Right lobe of liver (tissue), 6 donors: ENCODE measurements at regions not wholly inside any gene's neighbourhood (a gene's known extent, or its start where the extent isn't known, plus 50 kb on each side); places are given as distances from the start of the nearest gene placed in this dataset.

Experiments
- ATAC-seq, 4 donors: fragments of 200-7000 bp; cut with Tn5 transposase; one replicate each; pipeline ENCODE4 v1.9.1; 2020; ENCODE audit warnings: mild to moderate bottlenecking in 4 of 4, moderate library complexity in 4 of 4
- DNase-seq, 3 donors: peaks; one replicate each; pipeline ENCODE4 v3.0.0-alpha.2; 2020
- H3K27ac ChIP-seq, 3 donors: fragments of 200-600 bp; one replicate each; pipeline ENCODE4 v1.8.0; 2022
- H3K27me3 ChIP-seq, 2 donors: fragments of 200-600 bp; one replicate each; pipeline ENCODE4 v1.8.0; 2022
- H3K36me3 ChIP-seq, 4 donors: fragments of 200-600 bp; sonication (generic) in 1 of 4; one replicate each; pipeline versions ENCODE4 v1.5.1 to v1.8.0; 2017 to 2022; ENCODE audit warnings: control low read depth in 1 of 4
- H3K4me1 ChIP-seq, 4 donors: fragments of 200-600 bp; sonication (generic) in 1 of 4; one replicate each; pipeline versions ENCODE4 v1.5.1 to v1.8.0; 2017 to 2022; ENCODE audit warnings: control low read depth in 1 of 4
- H3K4me3 ChIP-seq, 3 donors: fragments of 200-600 bp; one replicate each; pipeline ENCODE4 v1.8.0; 2022
- H3K9me3 ChIP-seq, 4 donors: fragments of 200-600 bp; sonication (generic) in 1 of 4; one replicate each; pipeline versions ENCODE4 v1.5.1 to v1.8.0; 2017 to 2022; ENCODE audit warnings: control low read depth in 1 of 4
- CTCF ChIP-seq, 4 donors: fragments of 200-600 bp in 3 of 4; fragments of 450-650 bp in 1 of 4; IDR thresholded peaks; one replicate each; pipeline versions ENCODE4 v1.5.1 to v1.8.0; 2016 to 2022; ENCODE audit warnings: antibody characterized with exemption in 4 of 4, mild to moderate bottlenecking in 2 of 4
- POLR2A ChIP-seq: fragments of 450-650 bp; IDR thresholded peaks from one replicate; pipeline ENCODE4 v1.6.1; 2017; ENCODE audit warnings: antibody characterized with exemption, mild to moderate bottlenecking
- WGBS: methylation state at CpG from one replicate; pipeline ENCODE4 v1.1.6; 2018; ENCODE audit warnings: low coverage, low lambda C conversion rate; ENCODE audit not compliant: insufficient coverage; ENCODE audit errors: missing lambda C conversion rate; 5-methylcytosine and 5-hydroxymethylcytosine counted together
- intact Hi-C, 2 donors: fragments of 100-400 bp; cut with DNase I; formaldehyde crosslinking; loops; one replicate each; pipeline versions ENCODE4 v1.11.2 to v1.14.1; 2022
- donor health status: DM: no; HTN: yes; CAD: no.
- donor health status: DM: no; HTN: no; CAD: no.
- donor health status: DM: no; HTN: no; CAD: no.
- donor health status: DM: no; HTN: yes; CAD: no.
- donor health status: DM: no; HTN: yes; CAD: no.

- WGBS, result no CpG with 5 or more reads among the region's 4 CpGs
- TF ChIP-seq POLR2A (no peak), CTCF (IDR thresholded peaks at IDR 0.05) (no peak)
- ATAC-seq (no peak), DNase-seq (no peak)
- H3K4me3 ChIP-seq, result no peak overlapping the region
- H3K36me3 ChIP-seq, result no peaks in the 10 kb centered on the region
- H3K9me3 ChIP-seq, result no peaks in the 10 kb centered on the region
- intact Hi-C loops, result no loop called here
- no peak overlapping the region for H3K27ac ChIP-seq
- H3K4me1 ChIP-seq, result peaks cover 0 to 3% (median 0%) of the 10 kb centered on the region in 4 donors
- no peaks in the 10 kb centered on the region for H3K27me3 ChIP-seq
These were observed 58.8 kb downstream of the GGTLC2 start for GRCh38 chr22:22703203-22703570.

- 69% methylated on average over 2 of the region's 5 CpGs for WGBS
- TF ChIP-seq CTCF (IDR thresholded peaks at IDR 0.05) (no peak), POLR2A (no peak)
- Histone ChIP-seq H3K27ac (peak overlapping the region in 1 of 3 donors; percentile 57), H3K36me3 (no peaks in the 10 kb centered on the region), H3K9me3 (no peaks in the 10 kb centered on the region), H3K27me3 (no peaks in the 10 kb centered on the region), H3K4me3 (no peak overlapping the region), H3K4me1 (peaks cover 0 to 3% (median 0%) of the 10 kb centered on the region in 4 donors)
- intact Hi-C loops, result no loop called here
- DNase-seq (peak; percentile 58 to 83 (median 61)), ATAC-seq (peak; percentile 79 to 94 (median 88))
These were observed 59.3 kb downstream of the GGTLC2 start for GRCh38 chr22:22703715-22704114.

DNA sequence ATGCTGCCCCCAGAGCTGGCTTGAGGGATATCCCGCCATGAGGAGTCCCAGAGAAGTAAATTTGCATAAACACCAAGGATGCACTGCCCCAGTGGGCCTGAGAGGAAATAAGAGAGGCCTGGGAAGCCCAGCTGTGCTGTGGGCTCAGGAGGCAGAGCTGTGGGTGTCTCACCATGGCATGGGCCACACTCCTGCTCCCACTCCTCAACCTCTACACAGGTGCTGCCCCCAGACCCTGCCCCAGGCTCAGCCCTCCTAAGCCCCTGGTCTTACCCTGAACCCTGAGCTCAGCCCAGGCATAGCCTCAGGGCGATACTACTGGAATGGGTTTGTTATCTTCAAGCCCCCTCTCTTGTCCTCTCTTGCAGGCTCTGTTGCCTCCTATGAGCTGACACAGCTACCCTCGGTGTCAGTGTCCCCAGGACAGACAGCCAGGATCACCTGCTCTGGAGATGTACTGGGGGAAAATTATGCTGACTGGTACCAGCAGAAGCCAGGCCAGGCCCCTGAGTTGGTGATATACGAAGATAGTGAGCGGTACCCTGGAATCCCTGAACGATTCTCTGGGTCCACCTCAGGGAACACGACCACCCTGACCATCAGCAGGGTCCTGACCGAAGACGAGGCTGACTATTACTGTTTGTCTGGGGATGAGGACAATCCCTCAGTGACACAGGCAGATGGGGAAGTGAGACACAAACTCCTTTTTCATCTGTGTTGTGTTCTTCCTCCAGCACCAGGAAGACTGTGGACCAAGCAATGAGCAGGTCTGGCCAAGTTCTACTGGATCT is 59.9 kb downstream of the GGTLC2 start:
- Histone ChIP-seq H3K27me3 (no peaks in the 10 kb centered on the region), H3K36me3 (no peaks in the 10 kb centered on the region), H3K4me3 (no peak overlapping the region), H3K27ac (peak overlapping the region in 1 of 3 donors; percentile 57), H3K9me3 (no peaks in the 10 kb centered on the region), H3K4me1 (peaks cover 0 to 5% (median 0%) of the 10 kb centered on the region in 4 donors)
- ATAC-seq (no peak), DNase-seq (peak in 1 of 3 donors; percentile 27)
- intact Hi-C loops, result no loop called here
- 75% methylated on average over 3 of the region's 9 CpGs for WGBS
- TF ChIP-seq POLR2A, result no peak
- TF ChIP-seq CTCF (IDR thresholded peaks at IDR 0.05), result no peak

GRCh38 chr22:22705328-22706100 is 61.1 kb downstream of the GGTLC2 start:
- TF ChIP-seq POLR2A (no peak), CTCF (IDR thresholded peaks at IDR 0.05) (no peak)
- 81% methylated on average over 3 of the region's 5 CpGs for WGBS
- intact Hi-C loops, result no loop called here
- no peaks in the 10 kb centered on the region for H3K9me3 ChIP-seq
- no peaks in the 10 kb centered on the region for H3K27me3 ChIP-seq
- peak in 1 of 3 donors; percentile 24 for DNase-seq
- H3K36me3 ChIP-seq, result no peaks in the 10 kb centered on the region
- H3K4me3 ChIP-seq, result no peak overlapping the region
- no peak overlapping the region for H3K27ac ChIP-seq
- ATAC-seq, result no peak
- peaks cover 0 to 7% (median 0%) of the 10 kb centered on the region in 4 donors for H3K4me1 ChIP-seq
